HCT116 (cell line): ENCODE measurements at regions not wholly inside any gene's neighbourhood (a gene's known extent, or its start where the extent isn't known, plus 50 kb on each side); places are given as distances from the start of the nearest gene placed in this dataset.

ENCODE experiments used
- ATAC-seq: fragments of 200-7000 bp; cut with Tn5 transposase; 2 replicates; pipeline ENCODE4 v1.9.1; 2020; ENCODE audit warnings: mild to moderate bottlenecking, moderate library complexity
- BruUV-seq: library from RNA; stranded (reverse); fragments of 400-500 nt; replicated peaks from 2 replicates; lab custom pipeline; 2021; lab: Mats Ljungman, UMichigan
- CTCF ChIA-PET: fragments of 300-600 bp; sonication (Branson Sonifier 250); formaldehyde crosslinking; loops from one replicate; lab custom pipeline; 2021; ENCODE audit warnings: antibody characterized with exemption; lab: Charles Lee
- POLR2A ChIA-PET: fragments of 300-600, 350-600 bp; sonication (Branson Sonifier 250); formaldehyde crosslinking; loops from one replicate; lab custom pipeline; 2021; ENCODE audit warnings: antibody characterized with exemption; lab: Charles Lee
- RAD21 ChIA-PET, 2 experiments: fragments of 300-600 bp; sonication (Branson Sonifier 250); formaldehyde crosslinking; loops; one replicate each; lab custom pipeline; 2023; ENCODE audit warnings: low total read pairs in 2 of 2; ENCODE audit not compliant: uncharacterized antibody in 2 of 2, unreplicated experiment in 2 of 2, low non-redundant PET in 1 of 2; lab: Charles Lee
- DNase-seq: peaks from one replicate; pipeline ENCODE4 v3.0.0-alpha.2; 2010; ENCODE audit warnings: low read depth, low spot score
- H2AFZ ChIP-seq: fragments of 200-600 bp; shearing (Covaris generic), sonication (generic); 2 replicates; pipeline ENCODE4 v1.6.1; 2017; ENCODE audit warnings: low read depth, mixed run types, mixed read lengths, antibody characterized with exemption, low read length; ENCODE audit not compliant: poor library complexity, severe bottlenecking
- H3K27ac ChIP-seq: 2 replicates; pipeline ENCODE4 v1.5.1; 2012; ENCODE audit warnings: low read depth, low read length
- H3K27me3 ChIP-seq: fragments of 200-600 bp; sonication (generic); 2 replicates; pipeline ENCODE4 v1.6.1; 2016; ENCODE audit warnings: mixed run types, low read length, mixed read lengths; ENCODE audit not compliant: insufficient read depth
- H3K36me3 ChIP-seq, 2 experiments: fragments of 200-500 bp in 1 of 2; fragments of 200-600 bp in 1 of 2; sonication (Bioruptor generic) in 1 of 2; sonication (generic) in 1 of 2; 2 replicates each; pipeline versions ENCODE4 v1.5.1 to v1.6.1; 2014 to 2016; ENCODE audit warnings: low read length in 2 of 2, inconsistent platforms in 1 of 2, mixed read lengths in 1 of 2, mixed run types in 1 of 2; ENCODE audit not compliant: insufficient read depth in 2 of 2, control insufficient read depth in 1 of 2
- H3K4me1 ChIP-seq, 2 experiments: fragments of 200-600 bp in 1 of 2; sonication (generic) in 1 of 2; 2 replicates each; pipeline versions ENCODE4 v1.5.1 to v1.6.1; 2012 to 2017; ENCODE audit warnings: low read length in 2 of 2, inconsistent platforms in 1 of 2, mild to moderate bottlenecking in 1 of 2, mixed read lengths in 1 of 2, mixed run types in 1 of 2, moderate library complexity in 1 of 2; ENCODE audit not compliant: insufficient read depth in 2 of 2, control insufficient read depth in 1 of 2
- H3K4me2 ChIP-seq: fragments of 200-600 bp; sonication (generic); 2 replicates; pipeline ENCODE4 v1.6.1; 2017; ENCODE audit warnings: mixed run types, low read length, mixed read lengths
- H3K4me3 ChIP-seq, 2 experiments: fragments of 200-600 bp in 1 of 2; sonication (generic) in 1 of 2; replicated peaks in 1 of 2; 2 replicates each; pipeline ENCODE4 v1.5.1; 2011 to 2016; ENCODE audit warnings: low read length in 2 of 2, control low read depth in 1 of 2, low read depth in 1 of 2, mild to moderate bottlenecking in 1 of 2, mixed read lengths in 1 of 2, mixed run types in 1 of 2
- H3K79me2 ChIP-seq: fragments of 200-600 bp; sonication (generic); 2 replicates; pipeline ENCODE4 v1.6.1; 2017; ENCODE audit warnings: mild to moderate bottlenecking, mixed run types, low read length, moderate library complexity, mixed read lengths; ENCODE audit not compliant: insufficient read depth
- H3K9ac ChIP-seq: fragments of 200-600 bp; sonication (generic); 2 replicates; pipeline ENCODE4 v1.6.1; 2016; ENCODE audit warnings: low read length, mixed read lengths
- H3K9me2 ChIP-seq: fragments of 200-600 bp; sonication (generic), shearing (Covaris generic); 2 replicates; pipeline ENCODE4 v1.6.1; 2017; ENCODE audit warnings: mixed run types, mild to moderate bottlenecking, moderate library complexity; ENCODE audit not compliant: insufficient read depth
- H3K9me3 ChIP-seq, 2 experiments: fragments of 200-500 bp in 1 of 2; fragments of 200-600 bp in 1 of 2; sonication (Bioruptor generic) in 1 of 2; sonication (generic) in 1 of 2; 2 replicates each; pipeline ENCODE4 v1.6.1; 2014 to 2017; ENCODE audit warnings: low read length in 2 of 2, mixed read lengths in 2 of 2, inconsistent platforms in 1 of 2, low read depth in 1 of 2, mild to moderate bottlenecking in 1 of 2, mixed run types in 1 of 2, moderate library complexity in 1 of 2; ENCODE audit not compliant: control insufficient read depth in 1 of 2, insufficient read depth in 1 of 2
- H4K20me1 ChIP-seq: fragments of 200-600 bp; sonication (generic), shearing (Covaris generic); 2 replicates; pipeline ENCODE4 v1.6.1; 2017; ENCODE audit warnings: mixed run types, mild to moderate bottlenecking, moderate library complexity; ENCODE audit not compliant: insufficient read depth
- ATF3 ChIP-seq: IDR thresholded peaks from 2 replicates; pipeline ENCODE4 v1.6.1; 2012
- CBX3 ChIP-seq: IDR thresholded peaks from 2 replicates; pipeline ENCODE4 v1.6.1; 2012; ENCODE audit warnings: low read depth
- CEBPB ChIP-seq: IDR thresholded peaks from 2 replicates; pipeline ENCODE4 v1.6.1; 2012; ENCODE audit warnings: low read depth
- ELF1 ChIP-seq: IDR thresholded peaks from 2 replicates; pipeline ENCODE4 v1.6.1; 2012; ENCODE audit warnings: low read depth, borderline replicate concordance
- EZH2phosphoT487 ChIP-seq: fragments of 200-600 bp; IDR thresholded peaks from 2 replicates; pipeline ENCODE4 v1.6.1; 2018; ENCODE audit warnings: antibody characterized with exemption, borderline replicate concordance
- RAD21 ChIP-seq: IDR thresholded peaks from 2 replicates; pipeline ENCODE4 v1.6.1; 2012; ENCODE audit warnings: low read depth, mild to moderate bottlenecking
- REST ChIP-seq: IDR thresholded peaks from 2 replicates; pipeline ENCODE4 v1.6.1; 2012; ENCODE audit warnings: low read depth
- SP1 ChIP-seq: IDR thresholded peaks from 2 replicates; pipeline ENCODE4 v1.6.1; 2012; ENCODE audit warnings: low read depth
- SRF ChIP-seq: IDR thresholded peaks from 2 replicates; pipeline ENCODE4 v1.6.1; 2012; ENCODE audit warnings: low read depth
- YY1 ChIP-seq: IDR thresholded peaks from 2 replicates; pipeline ENCODE4 v1.6.1; 2011; ENCODE audit warnings: low read length, low read depth, moderate library complexity, mild to moderate bottlenecking; ENCODE audit not compliant: insufficient replicate concordance; ENCODE audit errors: extremely low read depth
- ZFX ChIP-seq: fragments of 450-650 bp; IDR thresholded peaks from 2 replicates; pipeline ENCODE4 v1.6.1; 2017
- intact Hi-C: fragments of 100-400 bp; cut with micrococcal nuclease; formaldehyde crosslinking; loops from 2 replicates; pipeline ENCODE4 v1.10.0; 2022

- ATAC-seq (no peak), DNase-seq (no peak)
- no peaks in the 10 kb centered on the region for H3K9me3 ChIP-seq
- no peak overlapping the region for H3K27ac ChIP-seq
- H3K9ac ChIP-seq, result no peak overlapping the region
- no peaks in the 10 kb centered on the region for H3K27me3 ChIP-seq
- no peaks in the 10 kb centered on the region for H3K9me2 ChIP-seq
- BruUV-seq, result no TSS peak
- POLR2A ChIA-PET, result no interaction called here
- TF ChIP-seq ZFX, result no peak
- TF ChIP-seq REST, result no peak
- no peak for TF ChIP-seq RAD21
- TF ChIP-seq SP1, result no peak
- TF ChIP-seq SRF, result no peak
- no peak for TF ChIP-seq CEBPB
- no peak for TF ChIP-seq YY1
- TF ChIP-seq ATF3, result no peak
- no peak for TF ChIP-seq ELF1
- no peak for TF ChIP-seq CBX3
- no peak for TF ChIP-seq EZH2phosphoT487
- H4K20me1 ChIP-seq, result no peaks in the 10 kb centered on the region
- no peaks in the 10 kb centered on the region for H3K4me1 ChIP-seq
- RAD21 ChIA-PET, result no interaction called here
- no peak overlapping the region for H2AFZ ChIP-seq
- H3K4me2 ChIP-seq, result no peak overlapping the region
- no peaks in the 10 kb centered on the region for H3K36me3 ChIP-seq
- CTCF ChIA-PET, result no interaction called here
- no peak overlapping the region for H3K4me3 ChIP-seq
- intact Hi-C loops, result no loop called here
- no peaks in the 10 kb centered on the region for H3K79me2 ChIP-seq
Observed at GRCh38 chr4:24228692-24229091, 338.8 kb upstream of the PPARGC1A start.
